Peyer's patch (tissue), 4 donors: ENCODE measurements at regions not wholly inside any gene's neighbourhood (a gene's known extent, or its start where the extent isn't known, plus 50 kb on each side); places are given as distances from the start of the nearest gene placed in this dataset.
"Not testable (repeated sequence)": the region's sequence is repeated elsewhere in the genome, so short reads cannot be mapped to it uniquely, and the experiment has no call there.

Source experiments
- CTCF ChIP-seq, 6 experiments: fragments of 450-650 bp in 4 of 6; fragments of 200-600 bp in 2 of 6; sonication (generic) in 1 of 6; IDR thresholded peaks; one replicate each; pipeline ENCODE4 v1.5.1; 2017 to 2019; ENCODE audit warnings: antibody characterized with exemption in 6 of 6, mild to moderate bottlenecking in 3 of 6, moderate library complexity in 1 of 6
- POLR2A ChIP-seq, 2 donors: fragments of 450-650 bp; IDR thresholded peaks; one replicate each; pipeline ENCODE4 v1.5.1; 2017; ENCODE audit warnings: antibody characterized with exemption in 2 of 2, mild to moderate bottlenecking in 2 of 2, moderate library complexity in 2 of 2

- not testable (repeated sequence) for TF ChIP-seq CTCF, POLR2A (IDR thresholded peaks at IDR 0.05)
Measured at GRCh38 chr9:62912278-62912677, 1722.4 kb downstream of the SPATA31A7 start.
